Gastroesophageal sphincter (tissue), 4 donors: ENCODE measurements at regions not wholly inside any gene's neighbourhood (a gene's known extent, or its start where the extent isn't known, plus 50 kb on each side); places are given as distances from the start of the nearest gene placed in this dataset.
"Not testable (repeated sequence)": the region's sequence is repeated elsewhere in the genome, so short reads cannot be mapped to it uniquely, and the experiment has no call there.

ENCODE experiments used
- ATAC-seq: fragments of 150-250 bp; one replicate; pipeline ENCODE4 v1.9.1; 2016; ENCODE audit warnings: mild to moderate bottlenecking, moderate library complexity
- H3K27ac ChIP-seq, 4 donors: fragments of 200-600 bp; sonication (generic) in 3 of 4; 1 replicate in 3 of 4; 2 replicates in 1 of 4; pipeline ENCODE4 v1.5.1; 2016 to 2019
- H3K27me3 ChIP-seq: fragments of 200-600 bp; sonication (generic); one replicate; pipeline ENCODE4 v1.5.1; 2019
- H3K36me3 ChIP-seq, 2 donors: fragments of 200-600 bp; sonication (generic); one replicate each; pipeline ENCODE4 v1.5.1; 2019; ENCODE audit warnings: control low read depth in 1 of 2
- H3K4me1 ChIP-seq, 3 donors: fragments of 200-600 bp; sonication (generic); 1 replicate in 2 of 3; 2 replicates in 1 of 3; pipeline ENCODE4 v1.5.1; 2016 to 2019; ENCODE audit warnings: control low read depth in 2 of 3
- H3K4me3 ChIP-seq, 2 donors: fragments of 200-600 bp; sonication (generic); one replicate each; pipeline ENCODE4 v1.5.1; 2019; ENCODE audit warnings: mild to moderate bottlenecking in 1 of 2, moderate library complexity in 1 of 2
- H3K9me3 ChIP-seq, 3 donors: fragments of 200-600 bp; sonication (generic); one replicate each; pipeline ENCODE4 v1.5.1; 2017 to 2019; ENCODE audit warnings: control low read depth in 2 of 3
- CTCF ChIP-seq, 4 experiments: fragments of 200-600 bp in 2 of 4; fragments of 450-650 bp in 2 of 4; sonication (generic) in 1 of 4; IDR thresholded peaks; one replicate each; pipeline ENCODE4 v1.5.1; 2017 to 2019; ENCODE audit warnings: antibody characterized with exemption in 4 of 4, mild to moderate bottlenecking in 2 of 4, moderate library complexity in 2 of 4
- EP300 ChIP-seq: sonication (generic); formaldehyde crosslinking; IDR thresholded peaks from one replicate; pipeline ENCODE4 v1.6.1; 2017; ENCODE audit warnings: antibody characterized with exemption, mild to moderate bottlenecking
- POLR2A ChIP-seq, 2 donors: fragments of 450-650 bp; IDR thresholded peaks; one replicate each; pipeline ENCODE4 v1.6.1; 2017; ENCODE audit warnings: antibody characterized with exemption in 2 of 2, mild to moderate bottlenecking in 2 of 2, moderate library complexity in 1 of 2
- POLR2AphosphoS5 ChIP-seq: sonication (generic); formaldehyde crosslinking; IDR thresholded peaks from one replicate; pipeline ENCODE4 v1.6.1; 2017; ENCODE audit warnings: antibody characterized with exemption
- WGBS, 2 donors: methylation state at CpG; one replicate each; pipeline ENCODE4 v1.1.5; 2018; ENCODE audit warnings: low coverage in 1 of 2; 5-methylcytosine and 5-hydroxymethylcytosine counted together

GRCh38 chr21:8987896-8988295, 1533.5 kb upstream of the TPTE start:
- H3K36me3 ChIP-seq, ATAC-seq: not testable (repeated sequence)
- WGBS, 2 donors, result no CpG with 5 or more reads among the region's 58 CpGs

DNA sequence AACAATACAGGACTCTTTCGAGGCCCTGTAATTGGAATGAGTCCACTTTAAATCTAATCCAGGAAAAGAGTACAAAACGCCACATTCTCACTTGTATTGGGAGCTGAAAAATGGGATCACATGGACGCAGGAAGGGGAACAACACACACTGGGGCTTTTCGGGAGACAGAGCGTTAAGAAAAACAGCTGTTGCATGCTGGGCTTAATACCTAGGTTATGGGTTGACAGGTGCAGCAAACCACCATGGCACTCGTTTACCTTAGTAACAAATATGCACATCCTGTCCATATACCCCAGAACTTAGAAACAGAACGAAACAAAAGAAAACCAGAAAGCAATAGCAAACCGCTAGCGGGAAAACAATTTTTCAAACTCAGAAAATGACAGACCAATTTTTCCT, 1532.7 kb upstream of the TPTE start:
- TF ChIP-seq CTCF (IDR thresholded peaks at IDR 0.05) (no peak), EP300 (no peak), POLR2A (IDR thresholded peaks at IDR 0.05) (no peak)
- peaks cover 0 to 4% of the 10 kb centered on the region in 2 donors for H3K36me3 ChIP-seq
- 53 to 65% methylated on average over 7 of the region's 9 CpGs for WGBS, 2 donors

More at GRCh38 chr21:8987896-8988295, 1533.5 kb upstream of the TPTE start:
- not testable (repeated sequence) for H3K4me1 ChIP-seq, H3K4me3 ChIP-seq, H3K27ac ChIP-seq, H3K9me3 ChIP-seq
- H3K27me3 ChIP-seq, result peaks cover 39% of the 10 kb centered on the region

GRCh38 chr21:8989261-8989711, 1532.1 kb upstream of the TPTE start:
- peak; percentile 39 for ATAC-seq
- Histone ChIP-seq H3K9me3 (peaks cover 0 to 5% (median 3%) of the 10 kb centered on the region in 3 donors), H3K27me3 (peaks cover 51% of the 10 kb centered on the region), H3K27ac (no peak overlapping the region), H3K4me3 (no peak overlapping the region), H3K36me3 (peaks cover 0 to 7% of the 10 kb centered on the region in 2 donors), H3K4me1 (no peaks in the 10 kb centered on the region)
- WGBS, 2 donors, result 26 to 37% methylated on average over 6 of the region's 6 CpGs
- TF ChIP-seq EP300 (no peak), POLR2A (IDR thresholded peaks at IDR 0.05) (no peak), POLR2AphosphoS5 (no peak), CTCF (IDR thresholded peaks at IDR 0.05) (no peak)

More for the DNA sequence above, 1532.7 kb upstream of the TPTE start:
- no peak overlapping the region for H3K4me3 ChIP-seq
- no peaks in the 10 kb centered on the region for H3K4me1 ChIP-seq
- H3K27ac ChIP-seq, result no peak overlapping the region
- ATAC-seq, result no peak
- H3K9me3 ChIP-seq, result peaks cover 0 to 5% (median 0%) of the 10 kb centered on the region in 3 donors
- H3K27me3 ChIP-seq, result peaks cover 46% of the 10 kb centered on the region

GRCh38 chr21:8989721-8990325, 1531.6 kb upstream of the TPTE start:
- peaks cover 0 to under 1% (median 0%) of the 10 kb centered on the region in 3 donors for H3K4me1 ChIP-seq
- WGBS, 2 donors, result 47 to 55% methylated on average over 16 of the region's 16 CpGs
- H3K27ac ChIP-seq, result no peak overlapping the region
- peaks cover 0 to 7% (median 5%) of the 10 kb centered on the region in 3 donors for H3K9me3 ChIP-seq
- TF ChIP-seq POLR2AphosphoS5, result no peak
- TF ChIP-seq POLR2A (IDR thresholded peaks at IDR 0.05), result no peak
- no peak for TF ChIP-seq EP300
- no peak for TF ChIP-seq CTCF (IDR thresholded peaks at IDR 0.05)
- H3K27me3 ChIP-seq, result peaks cover 57% of the 10 kb centered on the region
- no peak overlapping the region for H3K4me3 ChIP-seq
- H3K36me3 ChIP-seq, result peaks cover 0 to 7% of the 10 kb centered on the region in 2 donors
- ATAC-seq, result peak; percentile 5

DNA sequence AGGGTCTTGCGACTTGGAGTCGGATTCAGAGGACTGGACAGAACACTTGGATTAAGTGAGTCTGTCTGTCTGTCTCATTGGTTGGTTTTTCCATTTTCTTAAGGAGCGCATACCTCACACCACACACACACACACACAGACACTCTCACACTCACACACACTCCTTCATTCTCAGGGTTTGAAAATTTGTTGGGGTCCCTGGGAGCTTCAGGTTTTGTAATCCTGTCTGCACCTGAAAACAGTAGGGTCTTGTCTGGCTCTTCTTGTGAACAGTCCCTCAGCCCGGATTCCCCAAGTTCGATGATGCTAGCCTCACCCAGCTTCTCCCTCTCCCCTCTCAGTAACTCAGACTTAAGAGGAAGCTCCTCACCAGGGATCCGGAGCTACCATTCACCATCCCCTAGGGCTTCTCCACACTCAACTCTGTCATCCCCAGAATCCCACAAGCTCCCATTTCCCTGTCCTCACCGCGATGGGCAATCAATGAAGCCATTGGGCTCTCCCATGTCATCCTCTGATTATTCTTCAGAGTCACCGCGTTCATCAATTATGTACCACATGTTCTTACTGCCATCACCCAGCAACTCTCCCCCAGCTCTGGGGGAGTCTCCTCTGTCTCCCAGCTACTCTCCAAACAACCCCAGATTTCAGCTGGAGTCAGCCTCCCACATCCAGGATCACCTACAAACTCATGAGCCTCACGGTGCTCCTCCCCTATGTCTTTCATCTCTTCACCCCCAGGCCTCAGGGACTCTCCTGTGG, 1530.9 kb upstream of the TPTE start:
- Histone ChIP-seq H3K27me3 (peaks cover 59% of the 10 kb centered on the region), H3K4me3 (no peak overlapping the region), H3K9me3 (peaks cover 0 to 11% (median 5%) of the 10 kb centered on the region in 3 donors), H3K4me1 (peaks cover 0 to 4% (median 0%) of the 10 kb centered on the region in 3 donors), H3K27ac (no peak overlapping the region), H3K36me3 (peaks cover 0 to 11% of the 10 kb centered on the region in 2 donors)
- ATAC-seq, result no peak
- 40 to 55% methylated on average over 11 of the region's 11 CpGs for WGBS, 2 donors
- TF ChIP-seq POLR2A (IDR thresholded peaks at IDR 0.05), result no peak
- TF ChIP-seq CTCF (IDR thresholded peaks at IDR 0.05), result no peak
- no peak for TF ChIP-seq EP300
- no peak for TF ChIP-seq POLR2AphosphoS5
